ENCODE measurements at regions not wholly inside any gene's neighbourhood (a gene's known extent, or its start where the extent isn't known, plus 50 kb on each side); places are given as distances from the start of the nearest gene placed in this dataset.

- H3K27me3 ChIP-seq, result no peaks in the 10 kb centered on the region
- TF ChIP-seq CTCF (IDR thresholded peaks at IDR 0.05) (no peak), POLR2A (IDR thresholded peaks at IDR 0.05) (no peak)
- no peaks in the 10 kb centered on the region for H3K9me3 ChIP-seq
- no peak for DNase-seq
- no peaks in the 10 kb centered on the region for H3K4me1 ChIP-seq
- H3K4me3 ChIP-seq, result no peak overlapping the region
- no peaks in the 10 kb centered on the region for H3K36me3 ChIP-seq
- H3K27ac ChIP-seq, result no peak overlapping the region
Observed at GRCh38 chr2:212609479-212609878, 70.9 kb upstream of the ERBB4 start.

GRCh38 chr2:212607080-212607479 is 68.5 kb upstream of the ERBB4 start:
- Histone ChIP-seq H3K9me3 (no peaks in the 10 kb centered on the region), H3K4me3 (no peak overlapping the region), H3K36me3 (no peaks in the 10 kb centered on the region), H3K4me1 (no peaks in the 10 kb centered on the region), H3K27ac (no peak overlapping the region), H3K27me3 (no peaks in the 10 kb centered on the region)
- TF ChIP-seq POLR2A (IDR thresholded peaks at IDR 0.05) (no peak), CTCF (IDR thresholded peaks at IDR 0.05) (no peak)
- DNase-seq, result no peak

- H3K36me3 ChIP-seq, result no peaks in the 10 kb centered on the region
- no peaks in the 10 kb centered on the region for H3K9me3 ChIP-seq
- H3K4me3 ChIP-seq, result no peak overlapping the region
- H3K27me3 ChIP-seq, result no peaks in the 10 kb centered on the region
- TF ChIP-seq POLR2A (IDR thresholded peaks at IDR 0.05) (no peak), CTCF (IDR thresholded peaks at IDR 0.05) (no peak)
- no peaks in the 10 kb centered on the region for H3K4me1 ChIP-seq
- H3K27ac ChIP-seq, result no peak overlapping the region
- no peak for DNase-seq
Observed at GRCh38 chr2:212606232-212606631, 67.6 kb upstream of the ERBB4 start.

GRCh38 chr2:212596688-212597087 is 58.1 kb upstream of the ERBB4 start:
- DNase-seq, result no peak
- H3K36me3 ChIP-seq, result no peaks in the 10 kb centered on the region
- no peaks in the 10 kb centered on the region for H3K27me3 ChIP-seq
- no peak overlapping the region for H3K4me3 ChIP-seq
- no peak for TF ChIP-seq CTCF (IDR thresholded peaks at IDR 0.05)
- TF ChIP-seq POLR2A (IDR thresholded peaks at IDR 0.05), result no peak
- H3K4me1 ChIP-seq, result no peaks in the 10 kb centered on the region
- H3K9me3 ChIP-seq, result no peaks in the 10 kb centered on the region
- no peak overlapping the region for H3K27ac ChIP-seq

- TF ChIP-seq POLR2A (IDR thresholded peaks at IDR 0.05) (no peak), CTCF (IDR thresholded peaks at IDR 0.05) (no peak)
- Histone ChIP-seq H3K4me1 (no peaks in the 10 kb centered on the region), H3K36me3 (no peaks in the 10 kb centered on the region), H3K9me3 (no peaks in the 10 kb centered on the region), H3K4me3 (no peak overlapping the region), H3K27me3 (no peaks in the 10 kb centered on the region), H3K27ac (no peak overlapping the region)
- no peak for DNase-seq
Observed at GRCh38 chr2:212596276-212596675, 57.7 kb upstream of the ERBB4 start.

GRCh38 chr2:212595036-212595654 is 56.5 kb upstream of the ERBB4 start:
- H3K9me3 ChIP-seq, result no peaks in the 10 kb centered on the region
- DNase-seq, result no peak
- H3K27me3 ChIP-seq, result no peaks in the 10 kb centered on the region
- no peak overlapping the region for H3K4me3 ChIP-seq
- H3K36me3 ChIP-seq, result no peaks in the 10 kb centered on the region
- TF ChIP-seq CTCF (IDR thresholded peaks at IDR 0.05) (no peak), POLR2A (IDR thresholded peaks at IDR 0.05) (no peak)
- H3K27ac ChIP-seq, result no peak overlapping the region
- H3K4me1 ChIP-seq, result no peaks in the 10 kb centered on the region

Measured in Peyer's patch (tissue), 4 donors.